ENCODE measurements at regions not wholly inside any gene's neighbourhood (a gene's known extent, or its start where the extent isn't known, plus 50 kb on each side); places are given as distances from the start of the nearest gene placed in this dataset.

- Histone ChIP-seq H3K27me3 (ENCODE audit: insufficient read depth, low read length) (no peaks in the 10 kb centered on the region), H3K4ac (ENCODE audit: low read depth, low read length) (no peak overlapping the region), H3K4me2 (ENCODE audit: insufficient read depth, insufficient read length, low read length) (no peak overlapping the region), H3K23me2 (ENCODE audit: insufficient read length, low read depth, low read length, poor library complexity, severe bottlenecking) (no peaks in the 10 kb centered on the region), H2BK5ac (ENCODE audit: insufficient read length, low read length) (no peak overlapping the region), H2BK12ac (ENCODE audit: insufficient read length, low read depth, low read length) (no peak overlapping the region), H3K4me1 (ENCODE audit: insufficient read depth, low read length) (no peaks in the 10 kb centered on the region), H2BK20ac (ENCODE audit: low read depth, low read length, poor library complexity, severe bottlenecking) (no peak overlapping the region), H3K18ac (ENCODE audit: insufficient read length, low read depth, low read length) (no peak overlapping the region), H3T11ph (ENCODE audit: low read length) (no peak overlapping the region), H3K9ac (ENCODE audit: extremely low read depth, insufficient read length, low read length) (no peak overlapping the region), H3K56ac (ENCODE audit: insufficient read length, low read depth, low read length) (no peak overlapping the region), H3K79me2 (ENCODE audit: insufficient read depth, low read length) (no peaks in the 10 kb centered on the region), H3K79me1 (ENCODE audit: insufficient read depth, low read depth, low read length, poor library complexity, severe bottlenecking) (no peaks in the 10 kb centered on the region), H2AFZ (ENCODE audit: low read length) (no peak overlapping the region), H4K20me1 (ENCODE audit: control insufficient read depth, insufficient read depth, insufficient read length) (no peaks in the 10 kb centered on the region), H3K23ac (ENCODE audit: insufficient read length, low read depth, low read length) (no peak overlapping the region), H2BK120ac (ENCODE audit: low read depth, low read length, poor library complexity, severe bottlenecking) (no peak overlapping the region), H3K27ac (ENCODE audit: insufficient read length, low read depth, low read length) (no peak overlapping the region), H4K8ac (replicated peaks; ENCODE audit: insufficient read length, low read depth, low read length) (no peak overlapping the region), H2BK15ac (ENCODE audit: low read depth, low read length) (no peak overlapping the region), H3K9me3 (ENCODE audit: control insufficient read depth, low read depth, low read length) (no peaks in the 10 kb centered on the region), H3K14ac (ENCODE audit: insufficient read depth, low read length) (no peak overlapping the region), H2AK5ac (ENCODE audit: insufficient read length, low read length) (no peak overlapping the region), H4K91ac (ENCODE audit: insufficient read length, low read depth, low read length) (no peak overlapping the region), H4K5ac (ENCODE audit: insufficient read length, low read depth, low read length) (no peak overlapping the region)
- no peak for TF ChIP-seq CTCF (conservative IDR thresholded peaks at IDR 0.05)
- H3K9me3 Mint-ChIP-seq = peaks cover 0 to 4% of the 10 kb centered on the region in 2 experiments; a peak in 2 of 5 replicates
- H3K4me1 Mint-ChIP-seq = no peaks in the 10 kb centered on the region
- H3K36me3 Mint-ChIP-seq (ENCODE audit: insufficient read depth in 1 of 3, low read depth in 3 of 3) = peaks cover 0 to 3% (median 3%) of the 10 kb centered on the region in 3 experiments; a peak in 2 of 7 replicates
- no peak overlapping the region for H3K4me3 Mint-ChIP-seq
- no peak for DNase-seq
- WGBS (ENCODE audit: extremely low coverage, insufficient read length, low lambda C conversion rate) = no CpG with 5 or more reads among the region's 1 CpG
- H3K27me3 Mint-ChIP-seq (ENCODE audit: low read depth) = no peaks in the 10 kb centered on the region
- no peak overlapping the region for H3K27ac Mint-ChIP-seq
These were observed 176.8 kb upstream of the AGR3 start for GRCh38 chr7:17058568-17058967.
